ENCODE measurements at regions not wholly inside any gene's neighbourhood (a gene's known extent, or its start where the extent isn't known, plus 50 kb on each side); places are given as distances from the start of the nearest gene placed in this dataset.

DNA sequence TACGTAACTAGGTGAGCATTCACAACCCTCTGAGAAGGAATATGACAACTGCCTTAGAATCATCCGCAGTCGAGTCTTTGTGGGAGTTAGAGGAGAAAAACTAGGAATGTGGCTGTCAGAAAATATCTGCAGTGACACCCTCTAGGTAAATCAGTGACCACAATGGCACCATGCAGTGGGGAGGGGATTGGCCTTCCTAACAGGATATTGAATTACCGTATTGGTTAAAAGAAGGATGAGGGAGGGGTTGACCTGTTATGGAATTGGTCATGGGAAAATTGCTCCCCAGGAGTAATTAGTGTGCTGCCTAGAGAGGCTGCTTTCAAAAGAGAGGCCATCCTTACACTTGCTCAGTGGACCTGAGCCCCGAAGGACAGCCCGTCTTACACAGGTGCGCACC lies 205.6 kb upstream of the SOX1 start:
- Histone ChIP-seq H3K27me3 (no peaks in the 10 kb centered on the region), H3K9me3 (no peaks in the 10 kb centered on the region), H3K4me3 (no peak overlapping the region), H3K27ac (no peak overlapping the region), H3K4me1 (no peaks in the 10 kb centered on the region), H3K36me3 (replicated peaks in 1 of 2; ENCODE audit: insufficient read depth in 1 of 2, low read depth in 2 of 2) (no peaks in the 10 kb centered on the region)
- no peak for ATAC-seq
- no peak for TF ChIP-seq CTCF (IDR thresholded peaks at IDR 0.05)
- DNase-seq, result no peak
- intact Hi-C loops (cut with DNase I), result no loop called here
- 70 to 77% methylated on average over 7 of the region's 7 CpGs for WGBS, 2 donors

- Histone ChIP-seq H3K4me3 (no peak overlapping the region), H3K9me3 (no peaks in the 10 kb centered on the region), H3K27ac (no peak overlapping the region), H3K27me3 (no peaks in the 10 kb centered on the region), H3K36me3 (replicated peaks in 1 of 2; ENCODE audit: insufficient read depth in 1 of 2, low read depth in 2 of 2) (no peaks in the 10 kb centered on the region), H3K4me1 (no peaks in the 10 kb centered on the region)
- DNase-seq, result no peak
- WGBS, 2 donors, result 76 to 77% methylated on average over 11 to 13 of the region's 13 CpGs
- no peak for ATAC-seq
- TF ChIP-seq CTCF (IDR thresholded peaks at IDR 0.05) (no peak), POLR2A (IDR thresholded peaks at IDR 0.05) (no peak)
- intact Hi-C loops (cut with DNase I), result no loop called here
These were observed 205.1 kb upstream of the SOX1 start for GRCh38 chr13:111861766-111862366.

GRCh38 chr13:111862836-111863815 lies 203.8 kb upstream of the SOX1 start:
- DNase-seq (no peak), ATAC-seq (no peak)
- intact Hi-C loops (cut with DNase I), result no loop called here
- Histone ChIP-seq H3K27ac (no peak overlapping the region), H3K36me3 (replicated peaks in 1 of 2; ENCODE audit: insufficient read depth in 1 of 2, low read depth in 2 of 2) (no peaks in the 10 kb centered on the region), H3K27me3 (no peaks in the 10 kb centered on the region), H3K9me3 (no peaks in the 10 kb centered on the region), H3K4me1 (no peaks in the 10 kb centered on the region), H3K4me3 (no peak overlapping the region)
- WGBS, 2 donors, result 73 to 76% methylated on average over 30 to 33 of the region's 33 CpGs
- TF ChIP-seq POLR2A (IDR thresholded peaks at IDR 0.05), result no peak
- TF ChIP-seq CTCF (IDR thresholded peaks at IDR 0.05), result no peak

DNA sequence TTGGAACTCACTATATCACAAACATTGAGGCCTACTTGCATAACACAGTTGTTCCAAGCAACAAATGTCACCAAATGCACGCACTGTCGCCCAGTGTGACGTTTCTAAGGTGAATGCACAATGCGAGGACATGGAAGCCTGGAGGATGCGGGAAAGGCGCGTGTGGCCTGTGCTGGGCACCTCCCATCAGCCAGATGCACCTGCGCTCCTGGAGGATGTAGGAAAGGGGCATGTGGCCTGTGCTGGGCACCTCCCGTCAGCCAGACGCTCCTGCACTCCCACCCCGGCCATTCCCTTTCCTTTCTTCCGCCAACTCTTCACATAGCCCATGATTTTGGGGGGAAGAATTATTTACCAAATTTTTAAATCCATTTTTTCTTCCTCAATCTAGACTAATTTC lies 202.4 kb upstream of the SOX1 start:
- Histone ChIP-seq H3K9me3 (no peaks in the 10 kb centered on the region), H3K4me1 (no peaks in the 10 kb centered on the region), H3K27me3 (no peaks in the 10 kb centered on the region), H3K36me3 (replicated peaks in 1 of 2; ENCODE audit: insufficient read depth in 1 of 2, low read depth in 2 of 2) (no peaks in the 10 kb centered on the region), H3K27ac (no peak overlapping the region), H3K4me3 (no peak overlapping the region)
- ATAC-seq (no peak), DNase-seq (no peak)
- TF ChIP-seq CTCF (IDR thresholded peaks at IDR 0.05) (no peak), POLR2A (IDR thresholded peaks at IDR 0.05) (no peak)
- WGBS, 2 donors, result 74 to 79% methylated on average over 12 of the region's 12 CpGs
- intact Hi-C loops (cut with DNase I), result no loop called here

All from body of pancreas (tissue), 4 donors.